Endothelial cell (in vitro differentiated cells): ENCODE measurements at regions not wholly inside any gene's neighbourhood (a gene's known extent, or its start where the extent isn't known, plus 50 kb on each side); places are given as distances from the start of the nearest gene placed in this dataset.

Experiments
- DNase-seq: peaks from one replicate; pipeline ENCODE4 v3.0.0; 2021; ENCODE audit warnings: low spot score
- H3K27ac Mint-ChIP-seq: one replicate; pipeline ENCODE4 v1.8.0; 2021; ENCODE audit warnings: mixed read lengths, inconsistent platforms; ENCODE audit not compliant: unreplicated experiment
- H3K27me3 Mint-ChIP-seq: one replicate; pipeline ENCODE4 v1.8.0; 2021; ENCODE audit warnings: mild to moderate bottlenecking, moderate library complexity, mixed read lengths, inconsistent platforms; ENCODE audit not compliant: unreplicated experiment
- H3K36me3 Mint-ChIP-seq: one replicate; pipeline ENCODE4 v1.8.0; 2021; ENCODE audit warnings: mild to moderate bottlenecking, low read depth, mixed read lengths, inconsistent platforms; ENCODE audit not compliant: unreplicated experiment
- H3K4me1 Mint-ChIP-seq: one replicate; pipeline ENCODE4 v1.8.0; 2021; ENCODE audit warnings: mild to moderate bottlenecking, mixed read lengths, inconsistent platforms; ENCODE audit not compliant: unreplicated experiment
- H3K4me3 Mint-ChIP-seq: one replicate; pipeline ENCODE4 v1.8.0; 2021; ENCODE audit warnings: mild to moderate bottlenecking, mixed read lengths, inconsistent platforms; ENCODE audit not compliant: unreplicated experiment
- H3K9me3 Mint-ChIP-seq: one replicate; pipeline ENCODE4 v1.8.0; 2021; ENCODE audit warnings: mixed read lengths, inconsistent platforms; ENCODE audit not compliant: unreplicated experiment
- TF ChIP-seq, protein P1 (sequence below): fragments of 200-600 bp; sonication (generic); IDR thresholded peaks from one replicate; pipeline ENCODE4 v1.5.0; 2021; ENCODE audit warnings: antibody characterized with exemption; ENCODE audit not compliant: unreplicated experiment

DNA sequence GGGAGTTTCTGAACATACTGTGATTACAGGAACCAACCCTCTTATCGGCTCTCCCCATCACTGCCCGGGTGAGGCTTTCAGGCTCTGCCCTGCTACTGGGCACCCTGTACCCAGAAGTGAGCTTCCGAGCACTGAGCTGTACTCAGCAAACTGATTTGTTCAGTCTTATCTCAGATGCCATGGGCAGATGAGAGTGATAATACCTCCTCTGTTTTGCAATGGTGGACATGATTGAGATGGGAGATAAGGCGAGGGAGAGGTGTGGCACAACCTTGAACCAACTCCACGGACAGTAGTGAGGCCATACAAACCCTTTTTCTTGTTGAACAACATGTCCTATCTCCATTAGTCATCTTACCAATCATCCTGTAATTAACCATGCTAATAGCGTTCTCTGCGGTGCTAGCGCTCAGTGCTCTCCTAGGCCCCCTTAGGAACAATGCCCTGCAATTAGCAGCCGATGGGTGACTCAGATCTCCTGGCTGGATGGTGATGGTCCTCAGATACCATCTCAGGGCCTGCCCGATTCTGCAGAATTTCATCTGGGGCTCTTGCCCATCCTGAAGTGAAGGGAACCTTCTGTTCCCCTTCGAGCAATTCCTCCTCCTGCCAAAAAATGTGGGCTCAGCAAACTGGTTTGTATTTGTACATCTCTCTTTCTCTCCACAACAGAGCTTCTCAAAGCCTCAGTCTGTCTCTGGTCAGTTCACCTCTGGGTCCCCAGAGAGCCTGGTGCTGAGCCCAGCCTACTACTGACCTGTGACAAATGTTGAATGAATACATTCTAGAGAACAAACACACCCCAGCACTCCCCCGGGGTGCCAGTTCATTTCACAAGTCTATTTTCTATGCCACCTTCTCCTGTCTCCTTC lies 139.3 kb upstream of the IRX3 start:
- Mint-ChIP-seq H3K4me3 (no peak overlapping the region), H3K4me1 (no peaks in the 10 kb centered on the region), H3K27ac (no peak overlapping the region), H3K9me3 (no peaks in the 10 kb centered on the region), H3K36me3 (no peaks in the 10 kb centered on the region), H3K27me3 (no peaks in the 10 kb centered on the region)
- DNase-seq: no peak
- TF ChIP-seq, protein P1, sequence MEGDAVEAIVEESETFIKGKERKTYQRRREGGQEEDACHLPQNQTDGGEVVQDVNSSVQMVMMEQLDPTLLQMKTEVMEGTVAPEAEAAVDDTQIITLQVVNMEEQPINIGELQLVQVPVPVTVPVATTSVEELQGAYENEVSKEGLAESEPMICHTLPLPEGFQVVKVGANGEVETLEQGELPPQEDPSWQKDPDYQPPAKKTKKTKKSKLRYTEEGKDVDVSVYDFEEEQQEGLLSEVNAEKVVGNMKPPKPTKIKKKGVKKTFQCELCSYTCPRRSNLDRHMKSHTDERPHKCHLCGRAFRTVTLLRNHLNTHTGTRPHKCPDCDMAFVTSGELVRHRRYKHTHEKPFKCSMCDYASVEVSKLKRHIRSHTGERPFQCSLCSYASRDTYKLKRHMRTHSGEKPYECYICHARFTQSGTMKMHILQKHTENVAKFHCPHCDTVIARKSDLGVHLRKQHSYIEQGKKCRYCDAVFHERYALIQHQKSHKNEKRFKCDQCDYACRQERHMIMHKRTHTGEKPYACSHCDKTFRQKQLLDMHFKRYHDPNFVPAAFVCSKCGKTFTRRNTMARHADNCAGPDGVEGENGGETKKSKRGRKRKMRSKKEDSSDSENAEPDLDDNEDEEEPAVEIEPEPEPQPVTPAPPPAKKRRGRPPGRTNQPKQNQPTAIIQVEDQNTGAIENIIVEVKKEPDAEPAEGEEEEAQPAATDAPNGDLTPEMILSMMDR: no peak

DNA sequence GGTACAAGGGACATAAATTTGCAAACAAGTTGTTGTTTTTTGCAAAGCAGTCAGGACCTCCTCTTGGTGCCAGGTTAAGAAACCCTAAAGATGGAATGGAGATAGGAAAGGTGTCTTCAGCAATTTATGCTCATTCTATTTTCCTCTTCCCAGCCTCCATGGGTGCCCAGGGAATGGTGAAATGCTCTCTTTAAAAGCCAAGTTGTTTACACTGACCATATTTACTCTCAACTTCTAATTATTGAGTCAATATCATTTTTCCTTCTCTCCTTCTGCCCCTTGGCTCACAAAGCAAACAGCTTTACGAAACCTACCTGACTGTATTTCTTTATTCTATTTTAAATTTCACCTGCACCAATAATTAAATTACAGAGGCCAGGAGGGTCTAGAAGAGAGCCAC lies 138.5 kb upstream of the IRX3 start:
- no peaks in the 10 kb centered on the region for H3K27me3 Mint-ChIP-seq
- no peaks in the 10 kb centered on the region for H3K4me1 Mint-ChIP-seq
- H3K27ac Mint-ChIP-seq: no peak overlapping the region
- H3K9me3 Mint-ChIP-seq: no peaks in the 10 kb centered on the region
- DNase-seq: no peak
- TF ChIP-seq, protein P1: no peak
- H3K36me3 Mint-ChIP-seq: no peaks in the 10 kb centered on the region
- no peak overlapping the region for H3K4me3 Mint-ChIP-seq

DNA sequence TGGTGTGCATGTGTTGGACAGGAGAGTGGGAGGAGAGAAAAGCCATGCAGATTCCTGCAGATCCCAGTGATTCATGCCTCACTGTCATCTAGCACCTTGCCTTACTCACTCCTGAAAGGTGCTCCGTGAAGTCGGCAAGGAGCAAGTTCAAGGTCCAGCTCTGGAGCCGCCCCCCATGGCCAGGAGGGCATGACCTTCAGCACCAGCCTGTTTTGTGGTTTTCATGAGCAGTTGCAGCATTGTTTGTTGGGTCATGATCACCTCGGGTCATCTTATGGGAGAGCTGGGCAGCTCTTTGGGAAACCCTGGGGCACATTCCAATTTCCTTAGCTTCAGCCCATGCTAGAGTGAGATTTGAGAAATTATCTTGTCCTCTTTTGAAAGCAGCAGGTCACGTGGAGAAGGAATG lies 137.5 kb upstream of the IRX3 start:
- no peaks in the 10 kb centered on the region for H3K36me3 Mint-ChIP-seq
- no peaks in the 10 kb centered on the region for H3K4me1 Mint-ChIP-seq
- TF ChIP-seq, protein P1: no peak
- H3K27ac Mint-ChIP-seq: no peak overlapping the region
- H3K4me3 Mint-ChIP-seq: no peak overlapping the region
- H3K9me3 Mint-ChIP-seq: no peaks in the 10 kb centered on the region
- H3K27me3 Mint-ChIP-seq: no peaks in the 10 kb centered on the region
- no peak for DNase-seq

DNA sequence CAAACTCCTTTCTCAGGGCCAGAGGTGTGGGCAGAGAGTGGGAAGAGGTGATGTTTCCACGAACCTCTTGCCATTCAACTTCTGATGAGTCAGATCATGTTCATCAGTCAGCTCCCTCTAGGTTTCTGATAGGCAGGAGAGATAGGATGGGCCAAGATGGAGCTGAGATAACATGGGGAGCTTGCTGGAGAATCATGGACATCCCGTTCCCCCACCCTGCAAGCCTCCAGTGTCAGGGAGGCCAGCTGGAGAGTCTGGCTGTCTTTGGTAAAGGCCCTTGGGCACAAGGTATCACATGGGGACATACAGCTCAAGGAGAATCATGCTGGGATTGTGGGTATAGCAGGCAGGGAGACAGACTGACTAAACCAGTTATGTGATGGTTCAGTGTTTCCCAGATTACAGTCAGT lies 136.0 kb upstream of the IRX3 start:
- no peak for DNase-seq
- Mint-ChIP-seq H3K36me3 (no peaks in the 10 kb centered on the region), H3K4me1 (no peaks in the 10 kb centered on the region), H3K27me3 (no peaks in the 10 kb centered on the region), H3K9me3 (no peaks in the 10 kb centered on the region), H3K27ac (no peak overlapping the region), H3K4me3 (no peak overlapping the region)
- TF ChIP-seq, protein P1: no peak

DNA sequence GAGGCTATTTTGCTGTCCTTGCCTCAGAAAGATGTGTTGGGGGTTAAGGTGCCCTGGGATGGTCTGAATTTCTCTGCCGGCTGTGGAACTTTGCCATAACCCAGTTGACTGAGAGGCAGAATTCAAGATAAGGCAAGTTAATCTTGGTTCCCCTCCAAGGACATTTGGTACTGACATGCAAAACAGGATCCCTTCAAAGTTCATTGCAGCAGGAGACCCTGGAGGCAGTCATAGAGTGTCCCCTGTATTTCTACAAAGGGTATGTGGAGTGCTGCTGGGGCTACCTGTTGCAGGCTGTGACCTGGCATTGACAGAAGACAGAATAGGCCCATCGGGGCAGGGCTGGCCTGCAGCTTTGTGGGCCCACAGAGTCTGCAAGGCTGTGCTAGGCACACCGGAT lies 135.6 kb upstream of the IRX3 start:
- H3K27ac Mint-ChIP-seq: no peak overlapping the region
- TF ChIP-seq, protein P1: no peak
- H3K9me3 Mint-ChIP-seq: no peaks in the 10 kb centered on the region
- DNase-seq: no peak
- H3K27me3 Mint-ChIP-seq: no peaks in the 10 kb centered on the region
- H3K4me3 Mint-ChIP-seq: no peak overlapping the region
- H3K36me3 Mint-ChIP-seq: no peaks in the 10 kb centered on the region
- H3K4me1 Mint-ChIP-seq: no peaks in the 10 kb centered on the region
